H1 (cell line): ENCODE measurements at regions not wholly inside any gene's neighbourhood (a gene's known extent, or its start where the extent isn't known, plus 50 kb on each side); places are given as distances from the start of the nearest gene placed in this dataset.

ENCODE experiments used
- CTCF ChIA-PET: fragments of 300-600 bp; sonication (Branson Sonifier 250); formaldehyde crosslinking; loops from one replicate; lab custom pipeline; 2021; ENCODE audit not compliant: partially characterized antibody; lab: Charles Lee
- POLR2A ChIA-PET: fragments of 300-600 bp; sonication (Branson Sonifier 250); formaldehyde crosslinking; loops from one replicate; lab custom pipeline; 2021; ENCODE audit warnings: inconsistent platforms; ENCODE audit not compliant: partially characterized antibody; lab: Charles Lee
- DNase-seq, 2 experiments: peaks; one replicate each; pipeline versions ENCODE4 v3.0.0 to v3.0.0-alpha.2; 2010 to 2022; ENCODE audit warnings: low spot score in 2 of 2, low read depth in 1 of 2, mixed read lengths in 1 of 2
- FAIRE-seq: peaks from 2 replicates; lab custom pipeline; 2011; peaks lifted over from hg19 to GRCh38; lab: Jason Lieb, UNC
- H2AFZ ChIP-seq: 2 replicates; pipeline ENCODE4 v1.8.1; 2012; ENCODE audit warnings: low read length, inconsistent platforms
- H2AK5ac ChIP-seq: 2 replicates; pipeline ENCODE4 v1.6.1; 2013; ENCODE audit warnings: low read depth, low read length
- H2BK120ac ChIP-seq: replicated peaks from 2 replicates; pipeline ENCODE3; 2013; ENCODE audit warnings: low read depth, low read length, inconsistent platforms
- H2BK12ac ChIP-seq: 2 replicates; pipeline ENCODE4 v1.6.1; 2013; ENCODE audit warnings: low read depth, low read length
- H2BK15ac ChIP-seq: 2 replicates; pipeline ENCODE4 v1.6.1; 2013; ENCODE audit warnings: low read length
- H2BK20ac ChIP-seq: 2 replicates; pipeline ENCODE4 v1.6.1; 2013; ENCODE audit warnings: low read length
- H2BK5ac ChIP-seq: 2 replicates; pipeline ENCODE4 v1.6.1; 2013; ENCODE audit warnings: low read depth, low read length
- H3K14ac ChIP-seq: 2 replicates; pipeline ENCODE4 v1.6.1; 2013; ENCODE audit warnings: inconsistent platforms; ENCODE audit not compliant: insufficient read length
- H3K18ac ChIP-seq: 2 replicates; pipeline ENCODE4 v1.6.1; 2013; ENCODE audit warnings: low read length; ENCODE audit errors: extremely low read depth
- H3K23ac ChIP-seq: 2 replicates; pipeline ENCODE4 v1.6.1; 2013; ENCODE audit warnings: inconsistent platforms; ENCODE audit not compliant: insufficient read length
- H3K23me2 ChIP-seq: 2 replicates; pipeline ENCODE4 v1.6.1; 2013; ENCODE audit warnings: low read depth, low read length
- H3K27ac ChIP-seq: 2 replicates; pipeline ENCODE4 v1.6.1; 2011; ENCODE audit warnings: low read depth, low read length, inconsistent platforms
- H3K27me3 ChIP-seq, 4 experiments: replicated peaks in 1 of 4; 1 replicate in 1 of 4; 2 replicates in 3 of 4; pipeline versions ENCODE4 v1.6.1 to v1.8.1; 2011 to 2013; ENCODE audit warnings: low read length in 3 of 4, mild to moderate bottlenecking in 3 of 4, inconsistent platforms in 2 of 4, mixed read lengths in 2 of 4, moderate library complexity in 1 of 4; ENCODE audit not compliant: control insufficient read depth in 3 of 4, insufficient read depth in 3 of 4; ENCODE audit errors: extremely low read depth in 1 of 4
- H3K36me3 ChIP-seq, 4 experiments: 2 replicates each; pipeline versions ENCODE4 v1.6.1 to v1.8.1; 2011 to 2013; ENCODE audit warnings: mild to moderate bottlenecking in 4 of 4, low read length in 3 of 4, moderate library complexity in 2 of 4, control low read depth in 1 of 4, inconsistent platforms in 1 of 4; ENCODE audit not compliant: insufficient read depth in 4 of 4, control insufficient read depth in 2 of 4
- H3K4ac ChIP-seq: replicated peaks from 2 replicates; pipeline ENCODE3; 2013; ENCODE audit warnings: low read length, low read depth, mixed read lengths, inconsistent platforms; ENCODE audit not compliant: insufficient read length
- H3K4me1 ChIP-seq, 4 experiments: replicated peaks in 1 of 4; 1 replicate in 1 of 4; 2 replicates in 3 of 4; pipeline versions ENCODE4 v1.6.1 to v1.8.1; 2011 to 2013; ENCODE audit warnings: low read length in 3 of 4, inconsistent platforms in 2 of 4, mixed read lengths in 1 of 4; ENCODE audit not compliant: insufficient read depth in 4 of 4, control insufficient read depth in 3 of 4
- H3K4me2 ChIP-seq, 2 experiments: 2 replicates each; pipeline versions ENCODE4 v1.6.1 to v1.8.1; 2011 to 2013; ENCODE audit warnings: low read depth in 2 of 2, low read length in 2 of 2, control low read depth in 1 of 2, inconsistent platforms in 1 of 2, mild to moderate bottlenecking in 1 of 2; ENCODE audit not compliant: insufficient read depth in 1 of 2
- H3K4me3 ChIP-seq, 4 experiments: fragments of 200-600, 300-600 bp in 1 of 4; sonication (generic), shearing (Covaris generic), sonication (Bioruptor Twin) in 1 of 4; 2 replicates each; pipeline versions ENCODE4 v1.5.1 to v1.8.1; 2011 to 2016; ENCODE audit warnings: low read length in 4 of 4, low read depth in 3 of 4, control low read depth in 2 of 4, inconsistent platforms in 2 of 4, mild to moderate bottlenecking in 2 of 4, mixed read lengths in 1 of 4, moderate library complexity in 1 of 4; ENCODE audit not compliant: insufficient read depth in 2 of 4; ENCODE audit errors: extremely low read depth in 1 of 4
- H3K56ac ChIP-seq: replicated peaks from 2 replicates; pipeline ENCODE3; 2013; ENCODE audit warnings: low read depth, mild to moderate bottlenecking, mixed read lengths, low read length, inconsistent platforms; ENCODE audit not compliant: insufficient read length
- H3K79me1 ChIP-seq: 2 replicates; pipeline ENCODE4 v1.6.1; 2013; ENCODE audit warnings: low read depth, low read length, control low read depth
- H3K79me2 ChIP-seq, 2 experiments: 2 replicates each; pipeline versions ENCODE4 v1.6.1 to v1.8.1; 2012 to 2013; ENCODE audit warnings: low read length in 2 of 2, mild to moderate bottlenecking in 2 of 2, inconsistent platforms in 1 of 2; ENCODE audit not compliant: insufficient read depth in 2 of 2, control insufficient read depth in 1 of 2
- H3K9ac ChIP-seq, 4 experiments: replicated peaks in 1 of 4; 1 replicate in 1 of 4; 2 replicates in 3 of 4; pipeline versions ENCODE4 v1.6.1 to v1.8.1; 2011 to 2013; ENCODE audit warnings: low read depth in 3 of 4, low read length in 3 of 4, control low read depth in 2 of 4, mild to moderate bottlenecking in 2 of 4, moderate library complexity in 2 of 4, inconsistent platforms in 1 of 4; ENCODE audit errors: extremely low read depth in 1 of 4
- H3K9me3 ChIP-seq, 2 experiments: 2 replicates each; pipeline versions ENCODE4 v1.6.1 to v1.8.1; 2012 to 2013; ENCODE audit warnings: mild to moderate bottlenecking in 2 of 2, moderate library complexity in 2 of 2, control low read depth in 1 of 2, inconsistent platforms in 1 of 2, low read depth in 1 of 2, low read length in 1 of 2, mixed read lengths in 1 of 2; ENCODE audit not compliant: insufficient read depth in 2 of 2
- H4K20me1 ChIP-seq, 2 experiments: replicated peaks in 1 of 2; 2 replicates each; pipeline versions ENCODE3 to v1.8.1; 2011 to 2013; ENCODE audit warnings: inconsistent platforms in 2 of 2, low read length in 2 of 2, mild to moderate bottlenecking in 1 of 2; ENCODE audit not compliant: insufficient read depth in 2 of 2, control insufficient read depth in 1 of 2
- H4K5ac ChIP-seq: 2 replicates; pipeline ENCODE4 v1.6.1; 2013; ENCODE audit warnings: low read length, low read depth, mixed read lengths, inconsistent platforms; ENCODE audit not compliant: insufficient read length
- H4K8ac ChIP-seq: 2 replicates; pipeline ENCODE4 v1.8.0; 2013; ENCODE audit warnings: mild to moderate bottlenecking, moderate library complexity, low read length, inconsistent platforms; ENCODE audit not compliant: insufficient read depth; ENCODE audit errors: extremely low read depth
- H4K91ac ChIP-seq: replicated peaks from 2 replicates; pipeline ENCODE3; 2013; ENCODE audit warnings: low read length, mixed read lengths, inconsistent platforms; ENCODE audit not compliant: insufficient read length
- TEAD4 ChIP-seq: IDR thresholded peaks from 2 replicates; pipeline ENCODE4 v1.6.1; 2012; ENCODE audit warnings: low read depth, low read length, inconsistent platforms, mixed read lengths
- WGBS, 2 experiments: shearing (Covaris generic) in 1 of 2; methylation state at CpG; one replicate each; pipeline versions ENCODE4 v1.1.6 to v1.1.7; 2013 to 2015; ENCODE audit warnings: low lambda C conversion rate in 2 of 2, mixed read lengths in 2 of 2, inconsistent platforms in 1 of 2, low coverage in 1 of 2, missing lambda C conversion rate in 1 of 2; ENCODE audit not compliant: insufficient replicate concordance in 2 of 2, insufficient coverage in 1 of 2, insufficient read length in 1 of 2; ENCODE audit errors: extremely low coverage in 1 of 2, missing lambda C conversion rate in 1 of 2; 5-methylcytosine and 5-hydroxymethylcytosine counted together

DNA sequence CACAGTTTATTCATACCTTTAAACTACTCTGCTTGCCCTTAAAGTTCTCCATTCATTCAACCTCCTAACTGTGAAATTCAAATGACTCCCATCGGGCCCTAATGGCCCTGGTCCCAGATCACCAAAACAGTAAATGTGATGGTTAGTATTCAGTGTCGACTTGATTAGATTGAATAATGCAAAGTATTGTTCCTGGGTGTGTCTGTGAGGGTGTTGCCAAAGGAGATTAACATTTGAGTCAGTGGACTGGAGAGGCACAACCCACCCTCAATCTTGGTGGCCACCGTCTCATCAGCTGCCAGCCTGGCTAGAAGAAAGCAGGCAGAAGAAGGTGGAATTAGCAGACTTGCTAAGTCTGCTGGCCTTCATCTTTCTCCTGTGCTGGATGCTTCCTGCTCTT, 80.1 kb upstream of the PLXNA4 start:
- H2BK120ac ChIP-seq = no peak overlapping the region
- FAIRE-seq = no peak
- H3K23ac ChIP-seq = no peak overlapping the region
- no peaks in the 10 kb centered on the region for H3K27me3 ChIP-seq
- H3K9me3 ChIP-seq = no peaks in the 10 kb centered on the region
- ChIA-PET POLR2A (interaction anchor here (1.3 kb wide), 1 partner anchor 12 kb away, joined by 3 read pairs; no protein-coding TSS in a partner anchor), CTCF (interaction anchor here (0.7 to 4.2 kb wide), 16 partner anchors 10 to 157 kb away, joined by 3 to 23 read pairs (median 4); no protein-coding TSS in a partner anchor)
- H4K20me1 ChIP-seq = no peaks in the 10 kb centered on the region
- no peak overlapping the region for H3K4me3 ChIP-seq
- 0 out of 2 replicates have a peak, but pooled peaks cover 3% of the 10 kb centered on the region for H3K23me2 ChIP-seq
- H4K91ac ChIP-seq = no peak overlapping the region
- H3K4me1 ChIP-seq = peaks cover 3 to 10% (median 4%) of the 10 kb centered on the region in 4 experiments; a peak in 6 of 7 replicates
- H4K8ac ChIP-seq = no peak overlapping the region
- no peak overlapping the region for H2AFZ ChIP-seq
- H3K4ac ChIP-seq = no peak overlapping the region
- no peak overlapping the region for H3K14ac ChIP-seq
- TF ChIP-seq TEAD4 = no peak
- no peak overlapping the region for H2BK5ac ChIP-seq
- H4K5ac ChIP-seq = no peak overlapping the region
- no peaks in the 10 kb centered on the region for H3K36me3 ChIP-seq
- no peak overlapping the region for H2BK12ac ChIP-seq
- no peak overlapping the region for H2AK5ac ChIP-seq
- H2BK15ac ChIP-seq = no peak overlapping the region
- no peaks in the 10 kb centered on the region for H3K79me2 ChIP-seq
- DNase-seq = peak in 1 of 2 experiments; percentile 43
- H3K79me1 ChIP-seq = no peaks in the 10 kb centered on the region
- H3K9ac ChIP-seq = no peak overlapping the region
- no peak overlapping the region for H3K18ac ChIP-seq
- H3K27ac ChIP-seq = no peak overlapping the region
- 0 out of 2 replicates have a peak overlapping the region, but pooled peaks have one; percentile 48 for H2BK20ac ChIP-seq
- WGBS, 2 experiments = 83% methylated on average over 3 of the region's 3 CpGs; no CpG with 5 or more reads in 1 of the 2 experiments
- H3K4me2 ChIP-seq = no peak overlapping the region
- no peak overlapping the region for H3K56ac ChIP-seq
